GM12865 (cell line): ENCODE measurements at regions not wholly inside any gene's neighbourhood (a gene's known extent, or its start where the extent isn't known, plus 50 kb on each side); places are given as distances from the start of the nearest gene placed in this dataset.

ENCODE experiments used
- DNase-seq: peaks from one replicate; pipeline ENCODE4 v3.0.0; 2010; ENCODE audit warnings: low read depth
- H3K4me3 ChIP-seq: 2 replicates; pipeline ENCODE4 v1.5.1; 2011; ENCODE audit warnings: mild to moderate bottlenecking, low read depth, low read length, control low read depth
- TF ChIP-seq, protein P1 (sequence below): IDR thresholded peaks from 2 replicates; pipeline ENCODE4 v1.5.1; 2011; ENCODE audit warnings: low read length, control low read depth, low read depth, inconsistent platforms; ENCODE audit not compliant: insufficient read depth; ENCODE audit errors: missing control alignments

DNA sequence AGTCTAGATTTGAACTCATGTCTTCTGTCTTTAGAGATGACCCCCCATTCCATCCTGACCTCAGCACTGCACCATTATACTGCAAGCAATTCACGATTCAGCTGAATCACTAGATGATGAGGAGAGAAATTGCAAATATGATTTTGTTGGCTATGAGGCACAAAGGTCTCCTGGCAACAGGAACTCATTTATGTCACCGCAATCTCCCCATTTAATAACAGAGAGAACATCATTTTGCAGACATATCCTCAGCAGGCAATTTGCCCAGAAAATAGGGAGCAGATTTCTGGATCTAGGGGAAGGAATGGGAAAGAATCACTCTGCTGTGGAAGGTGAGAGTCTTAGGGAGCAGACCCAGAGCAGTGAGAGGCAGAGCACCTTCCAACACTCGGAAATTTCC is 303.0 kb downstream of the PAX1 start:
- no peak overlapping the region for H3K4me3 ChIP-seq
- no peak for DNase-seq
- TF ChIP-seq, protein P1, sequence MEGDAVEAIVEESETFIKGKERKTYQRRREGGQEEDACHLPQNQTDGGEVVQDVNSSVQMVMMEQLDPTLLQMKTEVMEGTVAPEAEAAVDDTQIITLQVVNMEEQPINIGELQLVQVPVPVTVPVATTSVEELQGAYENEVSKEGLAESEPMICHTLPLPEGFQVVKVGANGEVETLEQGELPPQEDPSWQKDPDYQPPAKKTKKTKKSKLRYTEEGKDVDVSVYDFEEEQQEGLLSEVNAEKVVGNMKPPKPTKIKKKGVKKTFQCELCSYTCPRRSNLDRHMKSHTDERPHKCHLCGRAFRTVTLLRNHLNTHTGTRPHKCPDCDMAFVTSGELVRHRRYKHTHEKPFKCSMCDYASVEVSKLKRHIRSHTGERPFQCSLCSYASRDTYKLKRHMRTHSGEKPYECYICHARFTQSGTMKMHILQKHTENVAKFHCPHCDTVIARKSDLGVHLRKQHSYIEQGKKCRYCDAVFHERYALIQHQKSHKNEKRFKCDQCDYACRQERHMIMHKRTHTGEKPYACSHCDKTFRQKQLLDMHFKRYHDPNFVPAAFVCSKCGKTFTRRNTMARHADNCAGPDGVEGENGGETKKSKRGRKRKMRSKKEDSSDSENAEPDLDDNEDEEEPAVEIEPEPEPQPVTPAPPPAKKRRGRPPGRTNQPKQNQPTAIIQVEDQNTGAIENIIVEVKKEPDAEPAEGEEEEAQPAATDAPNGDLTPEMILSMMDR: no peak

- no peak for DNase-seq
- TF ChIP-seq, protein P1: no peak
- no peak overlapping the region for H3K4me3 ChIP-seq
Observed at GRCh38 chr20:22006306-22006705, 300.8 kb downstream of the PAX1 start.

DNA sequence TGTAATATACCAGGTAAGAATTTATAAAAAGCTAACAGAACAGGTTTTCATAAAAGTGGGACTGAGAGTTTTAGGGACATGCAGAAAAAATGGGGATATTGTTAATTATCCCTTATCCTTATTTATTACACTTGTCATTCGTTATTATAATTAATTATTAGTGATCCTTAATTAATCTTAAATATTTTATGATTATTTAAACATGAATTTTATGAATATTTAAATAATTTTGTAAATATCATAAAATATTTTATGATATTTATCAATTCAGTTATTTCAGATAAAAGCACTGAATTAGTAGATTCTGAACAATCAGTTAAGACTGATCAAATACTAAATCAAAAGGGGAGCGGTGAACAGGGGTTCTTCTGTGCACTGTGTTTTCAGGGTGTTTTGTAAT is 300.1 kb downstream of the PAX1 start:
- TF ChIP-seq, protein P1: no peak

DNA sequence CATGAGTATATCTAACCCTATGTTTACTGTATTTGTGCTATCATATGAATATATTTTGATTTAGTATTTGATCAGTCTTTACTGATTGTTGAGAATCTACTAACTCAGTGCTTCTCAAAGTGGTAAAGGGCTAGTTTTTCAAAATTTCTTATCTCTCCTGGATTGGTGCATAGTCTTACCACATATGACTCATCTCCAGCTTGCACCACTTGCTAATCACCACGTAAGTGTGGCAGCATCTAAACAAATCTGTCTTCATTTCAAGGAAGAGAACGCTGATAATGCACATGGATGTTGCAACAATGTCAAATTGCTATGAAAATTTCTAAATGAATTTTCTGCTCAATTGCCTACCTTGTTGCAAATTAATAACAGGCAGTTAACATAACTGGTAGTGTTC is 299.5 kb downstream of the PAX1 start:
- no peak for DNase-seq
- TF ChIP-seq, protein P1: no peak

More for the DNA sequence above, 300.1 kb downstream of the PAX1 start:
- DNase-seq: no peak
- no peak overlapping the region for H3K4me3 ChIP-seq

GRCh38 chr20:22003680-22004079 is 298.2 kb downstream of the PAX1 start:
- H3K4me3 ChIP-seq: no peak overlapping the region
- no peak for DNase-seq
- TF ChIP-seq, protein P1: no peak

More for the DNA sequence above, 299.5 kb downstream of the PAX1 start:
- H3K4me3 ChIP-seq: no peak overlapping the region

- DNase-seq: no peak
- H3K4me3 ChIP-seq: no peak overlapping the region
- TF ChIP-seq, protein P1: no peak
Observed at GRCh38 chr20:22001886-22002285, 296.4 kb downstream of the PAX1 start.

DNA sequence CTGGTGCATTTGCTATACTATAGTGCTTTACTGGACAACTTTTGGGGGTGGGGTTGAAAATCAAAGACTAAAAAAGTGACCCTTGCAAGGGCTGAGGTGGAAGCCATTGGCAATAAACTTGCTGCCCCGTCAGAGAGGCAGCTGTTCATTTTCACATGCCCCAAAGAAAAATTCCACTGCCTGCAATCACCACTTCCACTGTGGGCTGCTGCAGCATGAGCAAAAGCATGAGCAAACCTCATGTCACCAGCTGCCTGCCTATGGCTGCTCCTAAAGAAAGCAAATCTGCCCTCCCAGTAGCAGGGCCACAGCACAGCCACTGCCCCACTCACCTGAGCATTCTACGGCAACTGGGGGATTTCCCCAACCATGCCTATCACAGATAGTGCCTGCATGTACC is 290.0 kb downstream of the PAX1 start:
- no peak for DNase-seq

More for the DNA sequence above, 290.0 kb downstream of the PAX1 start:
- TF ChIP-seq, protein P1: no peak
- no peak overlapping the region for H3K4me3 ChIP-seq
